AG10803 (cell line): ENCODE measurements at regions not wholly inside any gene's neighbourhood (a gene's known extent, or its start where the extent isn't known, plus 50 kb on each side); places are given as distances from the start of the nearest gene placed in this dataset.

Experiments used
- DNase-seq: peaks from one replicate; pipeline ENCODE4 v3.0.0; 2010; ENCODE audit warnings: low read depth
- H3K4me3 ChIP-seq: 2 replicates; pipeline ENCODE4 v1.5.1; 2011; ENCODE audit warnings: mild to moderate bottlenecking, low read length, control low read depth
- CTCF ChIP-seq: conservative IDR thresholded peaks from 2 replicates; pipeline ENCODE4 v1.5.1; 2011; ENCODE audit warnings: mild to moderate bottlenecking, low read length, control low read depth, inconsistent platforms

- H3K4me3 ChIP-seq = no peak overlapping the region
- no peak for DNase-seq
- TF ChIP-seq CTCF = no peak
These were observed 132.3 kb downstream of the MTPAP start for GRCh38 chr10:30216821-30217220.

GRCh38 chr10:30215623-30216022 lies 133.5 kb downstream of the MTPAP start:
- TF ChIP-seq CTCF = no peak
- DNase-seq = peak; percentile 25
- H3K4me3 ChIP-seq = no peak overlapping the region

- no peak overlapping the region for H3K4me3 ChIP-seq
- DNase-seq = peak; percentile 56
- TF ChIP-seq CTCF = no peak
These were observed 133.9 kb downstream of the MTPAP start for GRCh38 chr10:30215141-30215540.

GRCh38 chr10:30210296-30210695 lies 138.8 kb downstream of the MTPAP start:
- no peak for DNase-seq
- no peak for TF ChIP-seq CTCF
- H3K4me3 ChIP-seq = no peak overlapping the region

- no peak for DNase-seq
- no peak overlapping the region for H3K4me3 ChIP-seq
- no peak for TF ChIP-seq CTCF
These were observed 140.7 kb downstream of the MTPAP start for GRCh38 chr10:30208330-30208729.

GRCh38 chr10:30207485-30208052 lies 141.5 kb downstream of the MTPAP start:
- peak; percentile 13 for DNase-seq
- no peak overlapping the region for H3K4me3 ChIP-seq
- no peak for TF ChIP-seq CTCF

GRCh38 chr10:30200017-30200415 lies 140.6 kb upstream of the JCAD start:
- no peak for DNase-seq
- no peak for TF ChIP-seq CTCF
- H3K4me3 ChIP-seq = no peak overlapping the region
